ENCODE measurements at regions not wholly inside any gene's neighbourhood (a gene's known extent, or its start where the extent isn't known, plus 50 kb on each side); places are given as distances from the start of the nearest gene placed in this dataset.

DNA sequence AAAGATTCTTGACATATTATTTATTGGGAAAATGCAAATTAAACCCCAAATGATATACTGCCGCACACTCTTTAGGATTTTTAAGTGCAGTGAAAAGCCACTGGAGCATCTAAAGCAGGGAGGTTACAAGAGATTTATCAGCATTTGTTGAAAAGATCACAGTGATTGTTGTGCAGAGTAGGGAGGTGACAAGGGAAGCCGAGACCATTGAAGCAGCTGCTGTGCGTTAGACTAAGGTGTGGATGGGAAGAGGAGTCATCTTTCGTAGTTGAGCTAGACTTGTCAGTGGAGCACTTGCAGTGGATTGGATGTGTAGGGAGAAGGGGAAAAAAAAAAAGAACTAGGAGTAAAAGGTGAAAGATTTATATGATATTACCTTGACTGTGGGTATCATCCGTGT is 854.6 kb downstream of the NTRK3 start:
- ATAC-seq (ENCODE audit: low read depth), result no peak
- Histone ChIP-seq H3K27me3 (ENCODE audit: insufficient read depth, poor library complexity, severe bottlenecking) (no peaks in the 10 kb centered on the region), H3K9me3 (ENCODE audit: severe bottlenecking) (no peaks in the 10 kb centered on the region), H3K4me3 (ENCODE audit: severe bottlenecking) (no peak overlapping the region), H3K27ac (ENCODE audit: poor library complexity, severe bottlenecking) (no peak overlapping the region), H3K4me1 (ENCODE audit: insufficient read depth, poor library complexity, severe bottlenecking) (no peaks in the 10 kb centered on the region), H3K36me3 (ENCODE audit: low read depth) (no peaks in the 10 kb centered on the region)
- DNase-seq (ENCODE audit: low spot score), result no peak
- TF ChIP-seq, protein P1, sequence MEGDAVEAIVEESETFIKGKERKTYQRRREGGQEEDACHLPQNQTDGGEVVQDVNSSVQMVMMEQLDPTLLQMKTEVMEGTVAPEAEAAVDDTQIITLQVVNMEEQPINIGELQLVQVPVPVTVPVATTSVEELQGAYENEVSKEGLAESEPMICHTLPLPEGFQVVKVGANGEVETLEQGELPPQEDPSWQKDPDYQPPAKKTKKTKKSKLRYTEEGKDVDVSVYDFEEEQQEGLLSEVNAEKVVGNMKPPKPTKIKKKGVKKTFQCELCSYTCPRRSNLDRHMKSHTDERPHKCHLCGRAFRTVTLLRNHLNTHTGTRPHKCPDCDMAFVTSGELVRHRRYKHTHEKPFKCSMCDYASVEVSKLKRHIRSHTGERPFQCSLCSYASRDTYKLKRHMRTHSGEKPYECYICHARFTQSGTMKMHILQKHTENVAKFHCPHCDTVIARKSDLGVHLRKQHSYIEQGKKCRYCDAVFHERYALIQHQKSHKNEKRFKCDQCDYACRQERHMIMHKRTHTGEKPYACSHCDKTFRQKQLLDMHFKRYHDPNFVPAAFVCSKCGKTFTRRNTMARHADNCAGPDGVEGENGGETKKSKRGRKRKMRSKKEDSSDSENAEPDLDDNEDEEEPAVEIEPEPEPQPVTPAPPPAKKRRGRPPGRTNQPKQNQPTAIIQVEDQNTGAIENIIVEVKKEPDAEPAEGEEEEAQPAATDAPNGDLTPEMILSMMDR (IDR thresholded peaks at IDR 0.05; ENCODE audit: poor library complexity, severe bottlenecking), result no peak

DNA sequence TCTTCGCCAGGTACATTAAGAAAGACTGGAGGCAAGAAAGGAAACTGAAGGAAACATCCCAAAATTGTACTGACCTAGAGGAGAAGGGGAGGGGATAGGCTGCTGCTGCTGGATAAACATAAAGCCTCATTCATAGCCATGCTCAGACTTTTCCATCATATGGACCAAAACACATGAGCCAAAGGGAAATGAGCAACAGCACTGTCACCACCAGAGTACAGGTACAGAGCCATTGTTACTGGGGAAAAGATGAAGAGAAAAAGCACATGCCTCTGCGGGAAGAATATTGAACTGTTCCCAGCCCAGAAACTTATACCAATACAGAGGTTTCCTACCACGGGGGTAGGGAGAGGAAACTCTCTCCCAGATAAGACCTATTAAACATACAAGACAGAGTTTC is 861.9 kb downstream of the NTRK3 start:
- Histone ChIP-seq H3K4me1 (ENCODE audit: insufficient read depth, poor library complexity, severe bottlenecking) (no peaks in the 10 kb centered on the region), H3K27me3 (ENCODE audit: insufficient read depth, poor library complexity, severe bottlenecking) (no peaks in the 10 kb centered on the region), H3K27ac (ENCODE audit: poor library complexity, severe bottlenecking) (no peak overlapping the region), H3K9me3 (ENCODE audit: severe bottlenecking) (peaks cover 10% of the 10 kb centered on the region), H3K36me3 (ENCODE audit: low read depth) (no peaks in the 10 kb centered on the region), H3K4me3 (ENCODE audit: severe bottlenecking) (no peak overlapping the region)
- ATAC-seq (ENCODE audit: low read depth) (no peak), DNase-seq (ENCODE audit: low spot score) (no peak)
- TF ChIP-seq, protein P1 (IDR thresholded peaks at IDR 0.05; ENCODE audit: poor library complexity, severe bottlenecking), result no peak

DNA sequence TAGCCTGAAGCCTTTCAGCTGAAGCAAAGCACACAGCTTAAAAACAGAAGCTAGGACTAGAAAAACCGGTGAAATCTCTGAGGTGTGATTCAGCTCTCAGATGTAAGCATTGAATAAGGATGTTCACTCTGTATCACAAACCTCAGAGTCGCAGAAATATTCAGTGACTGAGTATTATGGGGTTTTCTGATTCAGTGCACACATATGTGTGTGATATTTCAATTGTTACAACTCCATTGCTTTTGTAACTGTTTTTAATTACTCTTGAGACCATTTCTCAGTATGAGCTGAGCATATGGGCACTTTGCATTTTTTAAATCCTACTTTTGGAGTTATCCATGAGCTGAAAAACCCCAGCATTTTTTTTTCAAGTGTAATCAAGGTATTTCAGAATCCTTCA is 868.8 kb downstream of the NTRK3 start:
- no peaks in the 10 kb centered on the region for H3K9me3 ChIP-seq (ENCODE audit: severe bottlenecking)
- no peak for DNase-seq (ENCODE audit: low spot score)
- ATAC-seq (ENCODE audit: low read depth), result no peak; the same call in 2 of the 3 replicates
- H3K4me3 ChIP-seq (ENCODE audit: severe bottlenecking), result no peak overlapping the region
- no peaks in the 10 kb centered on the region for H3K36me3 ChIP-seq (ENCODE audit: low read depth)
- no peak overlapping the region for H3K27ac ChIP-seq (ENCODE audit: poor library complexity, severe bottlenecking)
- TF ChIP-seq, protein P1 (IDR thresholded peaks at IDR 0.05; ENCODE audit: poor library complexity, severe bottlenecking), result no peak
- H3K4me1 ChIP-seq (ENCODE audit: insufficient read depth, poor library complexity, severe bottlenecking), result no peaks in the 10 kb centered on the region
- H3K27me3 ChIP-seq (ENCODE audit: insufficient read depth, poor library complexity, severe bottlenecking), result no peaks in the 10 kb centered on the region

DNA sequence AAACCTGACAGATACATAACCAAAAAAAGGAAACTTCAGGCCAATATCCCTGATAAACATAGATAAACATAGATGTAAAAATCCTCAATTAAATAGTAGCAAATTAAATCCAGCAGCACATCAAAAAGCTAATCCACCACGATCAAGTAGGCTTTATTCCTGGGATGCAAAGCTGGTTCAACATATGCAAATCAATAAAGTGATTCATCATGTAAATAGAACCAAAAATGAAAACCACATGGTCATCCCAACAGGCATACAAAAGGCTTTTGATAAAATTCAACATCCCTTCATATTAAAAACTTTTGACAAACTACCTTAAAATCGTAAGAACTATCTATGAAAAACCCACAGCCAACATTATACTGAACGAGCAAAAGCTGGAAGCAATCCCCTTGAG is 882.2 kb downstream of the NTRK3 start:
- TF ChIP-seq, protein P1 (IDR thresholded peaks at IDR 0.05; ENCODE audit: poor library complexity, severe bottlenecking), result no peak
- no peak overlapping the region for H3K27ac ChIP-seq (ENCODE audit: poor library complexity, severe bottlenecking)
- H3K4me3 ChIP-seq (ENCODE audit: severe bottlenecking), result no peak overlapping the region
- H3K4me1 ChIP-seq (ENCODE audit: insufficient read depth, poor library complexity, severe bottlenecking), result peaks cover 9% of the 10 kb centered on the region
- H3K36me3 ChIP-seq (ENCODE audit: low read depth), result no peaks in the 10 kb centered on the region
- ATAC-seq (ENCODE audit: low read depth), result no peak
- DNase-seq (ENCODE audit: low spot score), result no peak
- no peaks in the 10 kb centered on the region for H3K27me3 ChIP-seq (ENCODE audit: insufficient read depth, poor library complexity, severe bottlenecking)
- peaks cover 12% of the 10 kb centered on the region for H3K9me3 ChIP-seq (ENCODE audit: severe bottlenecking)

DNA sequence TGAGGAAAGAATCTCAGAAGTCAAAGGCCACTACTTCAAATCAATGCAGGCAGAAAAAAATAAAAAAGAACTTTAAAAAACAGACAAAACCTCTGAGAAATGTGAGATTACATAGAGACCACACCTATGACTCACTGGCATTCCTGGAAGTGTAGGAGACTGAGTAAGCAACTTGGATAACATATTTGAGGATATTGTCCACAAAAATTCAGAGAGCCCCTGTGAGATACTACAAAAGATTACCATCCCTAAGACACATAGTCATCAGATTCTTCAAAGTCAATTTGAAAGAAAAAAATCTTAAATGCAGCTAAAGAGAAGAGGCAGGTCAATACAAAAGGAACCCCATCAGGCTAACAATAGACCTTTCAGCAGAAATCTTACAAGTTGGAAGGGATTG is 887.3 kb downstream of the NTRK3 start:
- peak; percentile 98 for ATAC-seq (ENCODE audit: low read depth)

More for the DNA sequence above, 887.3 kb downstream of the NTRK3 start:
- no peaks in the 10 kb centered on the region for H3K36me3 ChIP-seq (ENCODE audit: low read depth)
- peaks cover 38% of the 10 kb centered on the region for H3K4me1 ChIP-seq (ENCODE audit: insufficient read depth, poor library complexity, severe bottlenecking)
- H3K9me3 ChIP-seq (ENCODE audit: severe bottlenecking), result peaks cover 12% of the 10 kb centered on the region
- H3K27me3 ChIP-seq (ENCODE audit: insufficient read depth, poor library complexity, severe bottlenecking), result no peaks in the 10 kb centered on the region
- H3K27ac ChIP-seq (ENCODE audit: poor library complexity, severe bottlenecking), result peak overlapping the region; percentile 96
- no peak overlapping the region for H3K4me3 ChIP-seq (ENCODE audit: severe bottlenecking)
- TF ChIP-seq, protein P1 (IDR thresholded peaks at IDR 0.05; ENCODE audit: poor library complexity, severe bottlenecking), result no peak
- DNase-seq (ENCODE audit: low spot score), result no peak

All from RWPE2 (cell line).